Left forelimb (tissue), 1 donor: ENCODE measurements at regions not wholly inside any gene's neighbourhood (a gene's known extent, or its start where the extent isn't known, plus 50 kb on each side); places are given as distances from the start of the nearest gene placed in this dataset.

Source experiments
- DNase-seq: peaks from one replicate; pipeline ENCODE4 v3.0.0-alpha.2; 2018; ENCODE audit warnings: low spot score

- DNase-seq, result no peak
These were observed 197.8 kb upstream of the MYT1L start for GRCh38 chr2:2528846-2529245.

GRCh38 chr2:2527148-2527547, 196.1 kb upstream of the MYT1L start:
- DNase-seq, result no peak

- DNase-seq, result no peak
These were observed 193.4 kb upstream of the MYT1L start for GRCh38 chr2:2524348-2524941.

GRCh38 chr2:2523461-2524347, 192.6 kb upstream of the MYT1L start:
- no peak for DNase-seq

- no peak for DNase-seq
These were observed 189.3 kb upstream of the MYT1L start for GRCh38 chr2:2520401-2520811.

GRCh38 chr2:2519381-2519780, 188.3 kb upstream of the MYT1L start:
- no peak for DNase-seq

- no peak for DNase-seq
These were observed 186.3 kb upstream of the MYT1L start for GRCh38 chr2:2517399-2517798.

- no peak for DNase-seq
These were observed 185.3 kb upstream of the MYT1L start for GRCh38 chr2:2516386-2516785.

GRCh38 chr2:2512931-2513330, 181.9 kb upstream of the MYT1L start:
- no peak for DNase-seq

- no peak for DNase-seq
These were observed 176.4 kb upstream of the MYT1L start for GRCh38 chr2:2507417-2507997.

- DNase-seq, result no peak
These were observed 175.5 kb upstream of the MYT1L start for GRCh38 chr2:2506536-2506935.

GRCh38 chr2:2505604-2506003, 174.5 kb upstream of the MYT1L start:
- no peak for DNase-seq

- no peak for DNase-seq
These were observed 172.9 kb upstream of the MYT1L start for GRCh38 chr2:2503864-2504418.

GRCh38 chr2:2502201-2502549, 171.1 kb upstream of the MYT1L start:
- DNase-seq, result no peak

- no peak for DNase-seq
These were observed 170.6 kb upstream of the MYT1L start for GRCh38 chr2:2501454-2502200.

GRCh38 chr2:2495606-2496005, 164.5 kb upstream of the MYT1L start:
- no peak for DNase-seq

- no peak for DNase-seq
These were observed 162.4 kb upstream of the MYT1L start for GRCh38 chr2:2493496-2493895.

- no peak for DNase-seq
These were observed 161.7 kb upstream of the MYT1L start for GRCh38 chr2:2492800-2493199.

GRCh38 chr2:2491964-2492363, 160.9 kb upstream of the MYT1L start:
- no peak for DNase-seq

GRCh38 chr2:2484301-2484700, 153.2 kb upstream of the MYT1L start:
- no peak for DNase-seq

- no peak for DNase-seq
These were observed 151.8 kb upstream of the MYT1L start for GRCh38 chr2:2482851-2483250.

- DNase-seq, result no peak
These were observed 141.8 kb upstream of the MYT1L start for GRCh38 chr2:2472881-2473280.
